ENCODE measurements at regions not wholly inside any gene's neighbourhood (a gene's known extent, or its start where the extent isn't known, plus 50 kb on each side); places are given as distances from the start of the nearest gene placed in this dataset.

GRCh38 chr22:22400964-22401363 is 107.6 kb downstream of the ZNF280B start:
- H3K27me3 Mint-ChIP-seq (ENCODE audit: low read depth): peaks cover 100% of the 10 kb centered on the region
- H3K36me3 Mint-ChIP-seq: no peaks in the 10 kb centered on the region
- H3K4me3 Mint-ChIP-seq: no peak overlapping the region
- H3K27ac Mint-ChIP-seq: no peak overlapping the region
- DNase-seq (ENCODE audit: low spot score) (no peak), ATAC-seq (no peak)
- ChIA-PET CTCF (interaction anchor here (0.9 to 1.3 kb wide), 3 partner anchors 22 to 215 kb away, joined by 3 to 5 read pairs (median 3); no protein-coding TSS in a partner anchor), POLR2A (no interaction called here)
- H3K4me1 Mint-ChIP-seq: no peaks in the 10 kb centered on the region
- no peak for TF ChIP-seq ZNF423 (CRISPR knock-in tag; IDR thresholded peaks at IDR 0.05)
- TF ChIP-seq JAZF1 (CRISPR knock-in tag; IDR thresholded peaks at IDR 0.05): no peak
- TF ChIP-seq MXD4 (CRISPR knock-in tag; IDR thresholded peaks at IDR 0.05; ENCODE audit: borderline replicate concordance): no peak
- TF ChIP-seq ZNF281 (CRISPR knock-in tag; IDR thresholded peaks at IDR 0.05): no peak
- no peak for TF ChIP-seq NFYB (CRISPR knock-in tag; conservative IDR thresholded peaks at IDR 0.05; ENCODE audit: low read depth)
- no peak for TF ChIP-seq ZBTB43 (CRISPR knock-in tag; IDR thresholded peaks at IDR 0.05)
- TF ChIP-seq ETV6 (CRISPR knock-in tag; IDR thresholded peaks at IDR 0.05): no peak
- TF ChIP-seq PREB (CRISPR knock-in tag; IDR thresholded peaks at IDR 0.05; ENCODE audit: borderline replicate concordance): no peak
- TF ChIP-seq HMGA2 (CRISPR knock-in tag; IDR thresholded peaks at IDR 0.05): no peak
- no peak for TF ChIP-seq FOXP1 (CRISPR knock-in tag; IDR thresholded peaks at IDR 0.05; ENCODE audit: borderline replicate concordance)
- TF ChIP-seq EMX1 (CRISPR knock-in tag; IDR thresholded peaks at IDR 0.05): no peak
- no peaks in the 10 kb centered on the region for H3K9me3 Mint-ChIP-seq

GRCh38 chr22:22401381-22401780 is 107.2 kb downstream of the ZNF280B start:
- no peak for DNase-seq (ENCODE audit: low spot score)
- ChIA-PET POLR2A (no interaction called here), CTCF (interaction anchor here (1.3 kb wide), 1 partner anchor 21 kb away, joined by 5 read pairs; no protein-coding TSS in a partner anchor)
- Mint-ChIP-seq H3K4me3 (no peak overlapping the region), H3K27ac (no peak overlapping the region), H3K36me3 (no peaks in the 10 kb centered on the region), H3K4me1 (no peaks in the 10 kb centered on the region), H3K27me3 (ENCODE audit: low read depth) (peaks cover 100% of the 10 kb centered on the region), H3K9me3 (no peaks in the 10 kb centered on the region)
- no peak for ATAC-seq
- TF ChIP-seq PREB (CRISPR knock-in tag; IDR thresholded peaks at IDR 0.05; ENCODE audit: borderline replicate concordance): no peak
- no peak for TF ChIP-seq ZBTB21 (CRISPR knock-in tag; IDR thresholded peaks at IDR 0.05; ENCODE audit: borderline replicate concordance)
- TF ChIP-seq SMAD3 (CRISPR knock-in tag; IDR thresholded peaks at IDR 0.05; ENCODE audit: borderline replicate concordance): no peak

GRCh38 chr22:22403306-22403705 is 105.2 kb downstream of the ZNF280B start:
- DNase-seq (ENCODE audit: low spot score) (no peak), ATAC-seq (no peak)
- POLR2A ChIA-PET: no interaction called here
- CTCF ChIA-PET: interaction anchor here (0.8 to 3.7 kb wide), 2 partner anchors 20 to 82 kb away, joined by 3 to 15 read pairs; no protein-coding TSS in a partner anchor
- no peaks in the 10 kb centered on the region for H3K9me3 Mint-ChIP-seq
- TF ChIP-seq ATF1 (CRISPR knock-in tag; IDR thresholded peaks at IDR 0.05) (no peak), IRF1 (CRISPR knock-in tag; IDR thresholded peaks at IDR 0.05) (no peak), KAT7 (CRISPR knock-in tag; IDR thresholded peaks at IDR 0.05; ENCODE audit: borderline replicate concordance) (no peak)
- no peaks in the 10 kb centered on the region for H3K36me3 Mint-ChIP-seq
- H3K4me3 Mint-ChIP-seq: no peak overlapping the region
- H3K27me3 Mint-ChIP-seq (ENCODE audit: low read depth): peaks cover 100% of the 10 kb centered on the region
- H3K4me1 Mint-ChIP-seq: no peaks in the 10 kb centered on the region
- H3K27ac Mint-ChIP-seq: no peak overlapping the region
